GM12875 (cell line): ENCODE measurements at regions not wholly inside any gene's neighbourhood (a gene's known extent, or its start where the extent isn't known, plus 50 kb on each side); places are given as distances from the start of the nearest gene placed in this dataset.

ENCODE experiments used
- H3K4me3 ChIP-seq: one replicate; pipeline ENCODE4 v1.5.1; 2011; ENCODE audit warnings: low read depth, low read length, control low read depth
- CTCF ChIP-seq: IDR thresholded peaks from 2 replicates; pipeline ENCODE4 v1.5.1; 2011; ENCODE audit warnings: low read depth, mild to moderate bottlenecking, control low read depth, inconsistent platforms, low read length, moderate library complexity, borderline replicate concordance; ENCODE audit not compliant: insufficient read depth

- TF ChIP-seq CTCF, result no peak
- no peak overlapping the region for H3K4me3 ChIP-seq
Observed at GRCh38 chr5:4942831-4943178, 197.3 kb upstream of the ADAMTS16 start.

- no peak overlapping the region for H3K4me3 ChIP-seq
- TF ChIP-seq CTCF, result no peak
Observed at GRCh38 chr5:4945296-4945695, 194.8 kb upstream of the ADAMTS16 start.

GRCh38 chr5:4947106-4947505, 193.0 kb upstream of the ADAMTS16 start:
- TF ChIP-seq CTCF, result no peak
- no peak overlapping the region for H3K4me3 ChIP-seq

GRCh38 chr5:4947893-4948536, 192.1 kb upstream of the ADAMTS16 start:
- no peak overlapping the region for H3K4me3 ChIP-seq
- TF ChIP-seq CTCF, result no peak

- H3K4me3 ChIP-seq, result no peak overlapping the region
- TF ChIP-seq CTCF, result no peak
Observed at GRCh38 chr5:4949108-4949507, 191.0 kb upstream of the ADAMTS16 start.

- no peak for TF ChIP-seq CTCF
- no peak overlapping the region for H3K4me3 ChIP-seq
Observed at GRCh38 chr5:4953576-4953975, 186.6 kb upstream of the ADAMTS16 start.

GRCh38 chr5:4954048-4954447, 186.1 kb upstream of the ADAMTS16 start:
- no peak overlapping the region for H3K4me3 ChIP-seq
- TF ChIP-seq CTCF, result no peak
